ENCODE measurements at regions not wholly inside any gene's neighbourhood (a gene's known extent, or its start where the extent isn't known, plus 50 kb on each side); places are given as distances from the start of the nearest gene placed in this dataset.

DNA sequence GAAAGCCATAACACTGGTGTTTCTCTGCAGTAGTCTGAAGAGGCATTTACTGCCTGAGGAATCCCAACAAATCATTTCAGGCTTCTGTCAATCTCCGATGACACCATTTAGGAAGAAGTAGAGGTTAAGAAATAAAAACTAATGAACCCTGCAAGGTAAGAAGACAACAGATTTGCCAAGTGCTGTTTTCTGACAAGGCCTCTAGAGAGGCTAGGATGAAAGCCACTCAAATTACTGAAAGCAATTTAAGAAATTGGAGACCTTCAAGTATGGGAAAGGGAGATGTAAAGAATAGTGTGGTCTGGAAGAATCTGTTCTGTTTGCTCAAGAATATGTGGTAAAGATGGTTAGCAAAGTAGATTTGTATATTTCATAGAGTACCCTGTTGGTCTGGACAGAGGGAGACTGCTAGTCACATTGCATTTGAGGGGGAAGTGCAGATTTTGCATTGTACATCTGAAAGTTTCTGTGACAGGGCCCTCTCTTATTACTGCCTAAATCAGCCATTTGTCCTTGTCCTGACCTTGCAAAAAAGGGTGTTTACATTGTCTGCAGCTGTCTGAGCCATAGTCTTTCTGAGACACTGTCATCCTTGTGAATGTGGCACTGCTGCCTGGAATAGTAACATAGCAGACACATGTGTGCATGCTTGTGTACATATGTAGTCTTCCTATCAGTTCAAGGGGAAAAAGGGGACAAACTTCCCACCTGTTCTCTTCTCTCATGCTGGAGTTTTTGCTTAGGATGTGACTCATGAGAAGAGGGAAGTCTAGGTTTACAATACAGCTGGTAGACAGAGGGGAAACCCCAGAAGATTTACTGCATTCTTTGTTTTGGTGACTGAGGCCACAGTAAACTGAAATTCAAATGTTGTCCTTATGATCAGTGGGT lies 640.2 kb upstream of the KIRREL3 start:
- Histone ChIP-seq H3K27me3 (ENCODE audit: low read depth, low read length) (no peaks in the 10 kb centered on the region), H3K4me1 (ENCODE audit: control insufficient read depth in 1 of 2, insufficient read depth in 2 of 2, low read length in 2 of 2) (no peaks in the 10 kb centered on the region), H3K36me3 (ENCODE audit: control insufficient read depth in 1 of 2, insufficient read depth in 2 of 2, low read length in 2 of 2) (no peaks in the 10 kb centered on the region), H3K27ac (ENCODE audit: low read length) (no peak overlapping the region), H3K9me3 (ENCODE audit: control insufficient read depth in 1 of 2, low read length in 2 of 2) (no peaks in the 10 kb centered on the region), H3K4me3 (ENCODE audit: low read depth in 1 of 2, low read length in 2 of 2) (no peak overlapping the region)

DNA sequence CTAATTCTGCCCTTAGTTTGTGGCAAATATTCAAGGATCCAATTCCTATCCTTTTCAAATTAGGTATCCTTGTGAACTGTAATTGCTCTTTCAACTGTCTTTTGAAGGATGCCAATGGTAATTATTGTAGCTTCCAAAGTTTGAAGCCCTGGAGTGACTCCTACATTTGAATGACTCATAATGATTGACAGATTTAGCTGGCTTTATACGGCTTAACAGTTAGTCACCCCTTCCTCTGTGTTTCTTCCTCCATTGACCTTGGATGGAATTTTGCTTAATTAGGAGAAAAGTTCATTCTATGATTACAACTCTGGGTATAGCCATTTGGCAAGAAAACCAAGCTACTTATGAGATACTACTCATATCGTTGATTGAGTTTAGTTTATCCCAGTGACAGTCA lies 639.3 kb upstream of the KIRREL3 start:
- H3K36me3 ChIP-seq (ENCODE audit: control insufficient read depth in 1 of 2, insufficient read depth in 2 of 2, low read length in 2 of 2) = no peaks in the 10 kb centered on the region
- no peaks in the 10 kb centered on the region for H3K9me3 ChIP-seq (ENCODE audit: control insufficient read depth in 1 of 2, low read length in 2 of 2)
- H3K4me3 ChIP-seq (ENCODE audit: low read depth in 1 of 2, low read length in 2 of 2) = no peak overlapping the region
- H3K27me3 ChIP-seq (ENCODE audit: low read depth, low read length) = no peaks in the 10 kb centered on the region
- H3K27ac ChIP-seq (ENCODE audit: low read length) = no peak overlapping the region
- no peaks in the 10 kb centered on the region for H3K4me1 ChIP-seq (ENCODE audit: control insufficient read depth in 1 of 2, insufficient read depth in 2 of 2, low read length in 2 of 2)

DNA sequence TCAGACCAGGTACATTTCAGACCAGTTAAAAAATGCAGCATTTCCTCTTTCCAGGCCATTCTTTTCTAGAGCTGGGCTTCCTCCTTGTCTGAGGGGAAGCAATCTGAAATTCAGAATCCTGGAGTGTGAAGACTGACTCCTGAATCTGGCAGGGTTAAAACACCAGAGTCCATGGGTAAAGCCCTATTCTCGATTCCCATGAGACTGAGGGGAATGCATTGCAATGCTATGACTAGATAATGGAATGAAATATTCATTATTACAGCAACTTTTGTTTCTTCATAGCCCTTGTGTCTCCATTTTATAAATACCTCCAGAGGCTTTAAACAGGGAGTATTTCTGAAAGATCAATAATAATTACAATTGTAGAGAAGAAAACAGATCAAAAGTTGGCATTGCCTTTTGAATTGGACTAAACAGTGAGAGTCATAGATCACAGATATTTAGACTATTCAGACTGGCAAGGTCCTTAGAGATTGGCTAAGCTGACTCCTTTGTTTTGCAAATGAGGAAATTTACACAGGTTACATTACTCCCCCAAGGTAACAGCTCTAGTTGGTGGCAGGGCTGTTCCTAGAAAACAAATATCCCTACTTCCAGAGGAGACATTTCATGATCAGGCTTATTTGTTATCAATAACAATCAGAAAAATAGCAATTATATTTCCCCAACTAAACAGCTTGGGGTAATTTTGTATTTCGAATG lies 632.6 kb upstream of the KIRREL3 start:
- Histone ChIP-seq H3K27ac (ENCODE audit: low read length) (no peak overlapping the region), H3K27me3 (ENCODE audit: low read depth, low read length) (no peaks in the 10 kb centered on the region), H3K9me3 (ENCODE audit: control insufficient read depth in 1 of 2, low read length in 2 of 2) (no peaks in the 10 kb centered on the region), H3K36me3 (ENCODE audit: control insufficient read depth in 1 of 2, insufficient read depth in 2 of 2, low read length in 2 of 2) (no peaks in the 10 kb centered on the region), H3K4me3 (ENCODE audit: low read depth in 1 of 2, low read length in 2 of 2) (no peak overlapping the region), H3K4me1 (ENCODE audit: control insufficient read depth in 1 of 2, insufficient read depth in 2 of 2, low read length in 2 of 2) (no peaks in the 10 kb centered on the region)

DNA sequence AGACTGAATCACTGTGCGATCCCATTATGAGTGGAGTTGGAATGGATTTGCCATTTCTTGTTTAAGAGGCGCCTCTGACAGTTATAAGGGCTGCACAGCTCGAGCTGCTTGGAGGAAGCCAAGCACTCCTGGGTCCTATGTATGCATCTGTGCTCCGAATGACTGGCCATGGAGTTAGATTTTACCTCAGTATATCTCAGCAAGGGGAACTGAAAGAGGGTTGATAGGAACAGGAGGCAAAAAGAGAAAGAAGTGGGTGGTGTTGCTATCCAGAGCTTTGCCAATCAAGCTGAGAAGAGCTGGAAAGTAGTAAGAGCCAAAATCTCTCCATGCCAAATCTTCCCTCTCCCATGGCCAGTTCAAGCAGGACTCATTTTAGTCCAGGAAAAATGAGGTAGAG lies 632.0 kb upstream of the KIRREL3 start:
- Histone ChIP-seq H3K27ac (ENCODE audit: low read length) (no peak overlapping the region), H3K4me1 (ENCODE audit: control insufficient read depth in 1 of 2, insufficient read depth in 2 of 2, low read length in 2 of 2) (no peaks in the 10 kb centered on the region), H3K9me3 (ENCODE audit: control insufficient read depth in 1 of 2, low read length in 2 of 2) (no peaks in the 10 kb centered on the region), H3K4me3 (ENCODE audit: low read depth in 1 of 2, low read length in 2 of 2) (no peak overlapping the region), H3K36me3 (ENCODE audit: control insufficient read depth in 1 of 2, insufficient read depth in 2 of 2, low read length in 2 of 2) (no peaks in the 10 kb centered on the region), H3K27me3 (ENCODE audit: low read depth, low read length) (no peaks in the 10 kb centered on the region)

DNA sequence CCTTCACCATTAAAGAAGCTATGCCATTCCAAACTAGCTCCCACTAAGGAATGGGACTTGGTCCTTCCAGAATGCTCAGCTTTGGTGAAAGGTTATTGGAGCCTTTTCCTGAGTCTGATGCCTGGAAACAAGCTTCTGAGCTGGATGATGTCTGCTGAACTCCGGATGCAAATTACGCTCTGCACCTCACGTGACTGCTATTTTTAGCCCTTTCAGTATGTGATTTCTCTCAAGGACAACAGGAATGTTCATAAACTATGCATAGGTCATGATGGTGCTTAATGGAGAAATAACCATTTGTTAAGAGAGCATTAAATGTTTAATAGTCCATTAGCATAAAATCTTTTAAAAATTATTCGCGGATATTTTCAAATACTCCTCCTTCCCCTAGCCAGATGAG lies 631.4 kb upstream of the KIRREL3 start:
- Histone ChIP-seq H3K4me3 (ENCODE audit: low read depth in 1 of 2, low read length in 2 of 2) (no peak overlapping the region), H3K27me3 (ENCODE audit: low read depth, low read length) (no peaks in the 10 kb centered on the region), H3K27ac (ENCODE audit: low read length) (no peak overlapping the region), H3K36me3 (ENCODE audit: control insufficient read depth in 1 of 2, insufficient read depth in 2 of 2, low read length in 2 of 2) (no peaks in the 10 kb centered on the region), H3K9me3 (ENCODE audit: control insufficient read depth in 1 of 2, low read length in 2 of 2) (no peaks in the 10 kb centered on the region), H3K4me1 (ENCODE audit: control insufficient read depth in 1 of 2, insufficient read depth in 2 of 2, low read length in 2 of 2) (no peaks in the 10 kb centered on the region)

DNA sequence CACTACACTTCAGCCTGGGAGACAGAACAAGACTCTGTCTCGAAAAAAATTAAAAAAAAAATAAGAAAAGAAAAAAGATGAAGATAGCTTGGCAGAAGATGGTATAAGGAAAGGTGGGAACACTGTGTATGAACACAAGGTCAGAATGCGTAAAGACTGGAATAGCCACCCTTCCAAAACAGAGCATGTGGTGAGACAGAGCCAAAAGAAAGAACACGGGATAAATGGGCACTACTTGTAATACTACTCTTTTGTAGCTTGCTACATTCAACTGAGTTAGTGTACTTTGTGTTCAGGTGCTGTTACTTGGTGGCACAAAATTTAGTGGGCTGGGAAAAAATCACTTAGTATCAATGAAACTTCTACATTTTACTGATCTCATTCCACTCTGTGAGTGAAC lies 628.6 kb upstream of the KIRREL3 start:
- Histone ChIP-seq H3K4me3 (ENCODE audit: low read depth in 1 of 2, low read length in 2 of 2) (no peak overlapping the region), H3K4me1 (ENCODE audit: control insufficient read depth in 1 of 2, insufficient read depth in 2 of 2, low read length in 2 of 2) (no peaks in the 10 kb centered on the region), H3K27ac (ENCODE audit: low read length) (no peak overlapping the region), H3K9me3 (ENCODE audit: control insufficient read depth in 1 of 2, low read length in 2 of 2) (no peaks in the 10 kb centered on the region), H3K27me3 (ENCODE audit: low read depth, low read length) (no peaks in the 10 kb centered on the region), H3K36me3 (ENCODE audit: control insufficient read depth in 1 of 2, insufficient read depth in 2 of 2, low read length in 2 of 2) (no peaks in the 10 kb centered on the region)

DNA sequence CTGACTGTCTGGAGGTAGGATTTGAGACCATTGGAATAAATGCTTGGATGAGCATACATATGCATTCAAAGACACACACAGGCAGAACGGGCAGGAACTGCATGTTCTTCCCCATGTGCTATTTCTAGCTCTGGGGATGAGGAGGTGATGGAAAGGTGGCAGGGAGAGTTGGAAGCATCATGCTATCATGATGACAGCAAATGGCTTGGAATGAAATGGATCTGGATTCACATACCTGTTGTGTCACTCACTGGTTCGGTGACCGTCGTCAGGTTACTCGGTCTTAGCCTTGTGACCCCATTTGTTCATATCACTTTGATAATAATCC lies 627.9 kb upstream of the KIRREL3 start:
- H3K36me3 ChIP-seq (ENCODE audit: control insufficient read depth in 1 of 2, insufficient read depth in 2 of 2, low read length in 2 of 2) = no peaks in the 10 kb centered on the region
- no peak overlapping the region for H3K27ac ChIP-seq (ENCODE audit: low read length)
- no peak overlapping the region for H3K4me3 ChIP-seq (ENCODE audit: low read depth in 1 of 2, low read length in 2 of 2)
- no peaks in the 10 kb centered on the region for H3K9me3 ChIP-seq (ENCODE audit: control insufficient read depth in 1 of 2, low read length in 2 of 2)
- no peaks in the 10 kb centered on the region for H3K27me3 ChIP-seq (ENCODE audit: low read depth, low read length)
- no peaks in the 10 kb centered on the region for H3K4me1 ChIP-seq (ENCODE audit: control insufficient read depth in 1 of 2, insufficient read depth in 2 of 2, low read length in 2 of 2)

DNA sequence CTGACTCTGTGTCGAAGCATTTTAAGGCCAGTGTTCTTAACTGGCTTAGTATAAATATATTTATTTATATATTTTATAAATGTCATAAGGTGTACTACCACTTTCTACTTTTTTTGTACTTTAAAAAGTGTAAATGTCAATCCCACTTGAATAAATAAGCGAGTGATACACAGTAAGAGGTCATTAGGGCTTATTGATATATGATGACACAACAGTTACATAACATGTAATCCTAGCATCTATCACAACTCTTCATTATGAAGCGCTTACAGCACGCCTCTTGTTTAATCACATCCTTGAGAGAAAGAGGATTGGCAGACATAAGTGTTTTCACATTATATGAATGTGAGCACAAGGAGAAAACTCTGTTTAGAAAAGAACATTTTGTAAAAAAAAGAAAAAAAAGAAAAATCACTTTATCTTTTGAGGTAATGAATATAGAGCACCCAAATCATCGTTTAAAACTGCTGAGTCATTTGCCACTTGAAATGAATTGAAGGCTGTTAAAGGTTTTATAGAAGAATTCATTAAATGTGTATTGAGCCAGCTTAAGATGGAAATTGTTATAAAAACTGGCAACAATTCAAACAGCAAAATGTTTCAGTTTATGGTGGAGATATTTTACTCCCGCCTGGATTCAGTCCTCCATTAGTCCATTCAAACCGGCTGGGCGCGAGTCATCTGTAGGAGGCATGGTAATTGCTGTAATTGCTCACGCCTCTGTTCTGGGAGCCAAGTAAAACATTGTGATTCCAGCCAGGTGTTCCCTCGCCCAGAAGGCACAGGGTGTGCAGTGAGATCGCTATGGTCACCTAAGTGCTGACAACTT lies 627.3 kb upstream of the KIRREL3 start:
- Histone ChIP-seq H3K9me3 (ENCODE audit: control insufficient read depth in 1 of 2, low read length in 2 of 2) (no peaks in the 10 kb centered on the region), H3K27ac (ENCODE audit: low read length) (no peak overlapping the region), H3K36me3 (ENCODE audit: control insufficient read depth in 1 of 2, insufficient read depth in 2 of 2, low read length in 2 of 2) (no peaks in the 10 kb centered on the region), H3K27me3 (ENCODE audit: low read depth, low read length) (no peaks in the 10 kb centered on the region), H3K4me1 (ENCODE audit: control insufficient read depth in 1 of 2, insufficient read depth in 2 of 2, low read length in 2 of 2) (no peaks in the 10 kb centered on the region), H3K4me3 (ENCODE audit: low read depth in 1 of 2, low read length in 2 of 2) (no peak overlapping the region)

DNA sequence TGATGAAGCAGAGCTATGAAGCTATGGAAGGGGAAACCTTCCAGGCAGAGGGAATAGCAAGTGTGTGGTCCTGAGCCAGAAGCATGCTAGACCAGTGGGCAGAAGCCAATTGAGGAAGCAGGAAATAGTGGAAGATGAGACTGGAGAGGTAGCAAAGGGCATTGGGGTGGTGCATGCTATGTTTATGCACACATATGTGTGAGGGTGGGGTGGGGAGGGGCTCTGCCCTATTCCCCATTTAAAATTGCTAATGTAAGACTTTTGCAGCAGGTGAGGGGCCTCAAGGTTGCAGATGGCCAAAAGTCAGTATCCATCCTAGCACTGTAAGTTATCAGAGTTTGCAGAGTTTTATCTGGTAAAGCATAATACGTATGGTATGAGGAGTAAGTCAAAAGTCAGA lies 626.6 kb upstream of the KIRREL3 start:
- no peaks in the 10 kb centered on the region for H3K36me3 ChIP-seq (ENCODE audit: control insufficient read depth in 1 of 2, insufficient read depth in 2 of 2, low read length in 2 of 2)
- H3K4me3 ChIP-seq (ENCODE audit: low read depth in 1 of 2, low read length in 2 of 2) = no peak overlapping the region
- no peak overlapping the region for H3K27ac ChIP-seq (ENCODE audit: low read length)
- no peaks in the 10 kb centered on the region for H3K27me3 ChIP-seq (ENCODE audit: low read depth, low read length)
- no peaks in the 10 kb centered on the region for H3K4me1 ChIP-seq (ENCODE audit: control insufficient read depth in 1 of 2, insufficient read depth in 2 of 2, low read length in 2 of 2)
- no peaks in the 10 kb centered on the region for H3K9me3 ChIP-seq (ENCODE audit: control insufficient read depth in 1 of 2, low read length in 2 of 2)

DNA sequence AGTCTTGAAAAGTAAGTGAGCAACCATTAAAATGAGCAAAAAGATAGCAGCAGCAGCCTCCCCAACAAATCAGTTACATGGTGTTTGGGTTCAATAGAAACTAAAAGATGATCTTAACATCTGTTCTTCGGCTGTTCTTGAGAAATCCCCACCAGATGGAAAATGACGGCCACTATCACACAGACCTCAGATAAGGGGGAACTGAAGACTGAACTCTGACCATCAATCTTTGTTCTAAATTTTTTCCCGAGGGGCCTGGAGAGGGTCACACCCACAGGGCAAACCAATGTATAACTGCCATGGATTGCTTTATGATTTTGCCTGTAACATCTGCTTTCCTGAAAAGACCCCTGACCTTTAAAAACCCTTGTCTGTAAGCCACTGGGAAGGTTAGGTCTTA lies 624.8 kb upstream of the KIRREL3 start:
- H3K27me3 ChIP-seq (ENCODE audit: low read depth, low read length) = no peaks in the 10 kb centered on the region
- no peaks in the 10 kb centered on the region for H3K36me3 ChIP-seq (ENCODE audit: control insufficient read depth in 1 of 2, insufficient read depth in 2 of 2, low read length in 2 of 2)
- no peaks in the 10 kb centered on the region for H3K9me3 ChIP-seq (ENCODE audit: control insufficient read depth in 1 of 2, low read length in 2 of 2)
- H3K27ac ChIP-seq (ENCODE audit: low read length) = no peak overlapping the region
- no peaks in the 10 kb centered on the region for H3K4me1 ChIP-seq (ENCODE audit: control insufficient read depth in 1 of 2, insufficient read depth in 2 of 2, low read length in 2 of 2)
- no peak overlapping the region for H3K4me3 ChIP-seq (ENCODE audit: low read depth in 1 of 2, low read length in 2 of 2)

DNA sequence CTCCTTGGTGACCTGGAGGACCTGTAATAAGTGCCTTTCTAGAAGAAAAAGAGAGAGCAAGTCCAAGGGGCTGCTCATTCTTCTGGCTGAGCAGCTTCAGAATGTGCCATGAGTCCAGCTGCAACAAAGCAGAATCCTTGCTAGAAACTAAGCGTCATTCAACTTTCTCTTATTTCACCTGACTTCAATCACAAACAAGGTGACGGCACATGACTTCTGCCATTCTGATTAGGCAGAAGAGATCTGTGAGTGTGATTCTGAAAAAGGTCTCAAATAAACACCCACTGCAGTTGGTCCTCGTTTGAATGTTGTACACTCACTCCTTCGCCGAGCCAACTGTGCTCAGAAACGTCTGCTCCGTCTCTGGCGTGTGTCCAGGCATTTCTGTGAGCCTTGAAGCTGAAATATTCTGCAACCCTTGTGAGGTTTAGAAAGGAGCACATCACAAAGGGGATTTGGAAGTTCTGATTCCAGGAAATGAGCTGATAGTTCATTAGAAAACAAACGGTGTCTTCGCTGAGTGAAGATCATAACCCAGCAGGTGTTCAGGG lies 623.8 kb upstream of the KIRREL3 start:
- Histone ChIP-seq H3K36me3 (ENCODE audit: control insufficient read depth in 1 of 2, insufficient read depth in 2 of 2, low read length in 2 of 2) (no peaks in the 10 kb centered on the region), H3K4me1 (ENCODE audit: control insufficient read depth in 1 of 2, insufficient read depth in 2 of 2, low read length in 2 of 2) (no peaks in the 10 kb centered on the region), H3K27me3 (ENCODE audit: low read depth, low read length) (no peaks in the 10 kb centered on the region), H3K9me3 (ENCODE audit: control insufficient read depth in 1 of 2, low read length in 2 of 2) (no peaks in the 10 kb centered on the region), H3K4me3 (ENCODE audit: low read depth in 1 of 2, low read length in 2 of 2) (no peak overlapping the region), H3K27ac (ENCODE audit: low read length) (no peak overlapping the region)
